ENCODE measurements at regions not wholly inside any gene's neighbourhood (a gene's known extent, or its start where the extent isn't known, plus 50 kb on each side); places are given as distances from the start of the nearest gene placed in this dataset.

DNA sequence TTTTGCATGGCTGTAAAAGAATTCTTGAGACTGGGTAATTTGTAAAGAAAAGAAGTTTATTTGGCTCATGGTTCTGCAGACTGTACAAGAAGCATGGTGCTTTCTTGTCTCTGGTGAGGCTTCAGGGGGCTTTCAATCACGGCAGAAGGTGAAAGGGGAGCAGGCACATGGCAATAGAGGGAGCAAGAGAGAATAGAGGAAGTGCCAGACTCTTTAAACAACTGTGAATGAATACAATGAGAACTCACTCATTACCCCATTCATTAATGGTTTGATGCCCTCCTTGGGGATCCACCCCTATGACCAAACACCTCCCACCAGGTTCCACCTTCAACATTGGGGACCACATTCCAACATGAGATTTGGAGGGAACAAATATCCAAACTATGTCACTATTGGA lies 463.5 kb downstream of the MTX2 start:
- no peak for DNase-seq
- Histone ChIP-seq H3K4me3 (no peak overlapping the region), H3K9me3 (no peaks in the 10 kb centered on the region), H3K36me3 (no peaks in the 10 kb centered on the region), H3K4me1 (no peaks in the 10 kb centered on the region), H3K27ac (no peak overlapping the region), H3K27me3 (no peaks in the 10 kb centered on the region)
- in situ Hi-C loops (cut with MboI; ENCODE audit: low sequenced_read_pairs in 4 of 4), result no loop called here
- ATAC-seq, result no peak
- TF ChIP-seq, protein P1, sequence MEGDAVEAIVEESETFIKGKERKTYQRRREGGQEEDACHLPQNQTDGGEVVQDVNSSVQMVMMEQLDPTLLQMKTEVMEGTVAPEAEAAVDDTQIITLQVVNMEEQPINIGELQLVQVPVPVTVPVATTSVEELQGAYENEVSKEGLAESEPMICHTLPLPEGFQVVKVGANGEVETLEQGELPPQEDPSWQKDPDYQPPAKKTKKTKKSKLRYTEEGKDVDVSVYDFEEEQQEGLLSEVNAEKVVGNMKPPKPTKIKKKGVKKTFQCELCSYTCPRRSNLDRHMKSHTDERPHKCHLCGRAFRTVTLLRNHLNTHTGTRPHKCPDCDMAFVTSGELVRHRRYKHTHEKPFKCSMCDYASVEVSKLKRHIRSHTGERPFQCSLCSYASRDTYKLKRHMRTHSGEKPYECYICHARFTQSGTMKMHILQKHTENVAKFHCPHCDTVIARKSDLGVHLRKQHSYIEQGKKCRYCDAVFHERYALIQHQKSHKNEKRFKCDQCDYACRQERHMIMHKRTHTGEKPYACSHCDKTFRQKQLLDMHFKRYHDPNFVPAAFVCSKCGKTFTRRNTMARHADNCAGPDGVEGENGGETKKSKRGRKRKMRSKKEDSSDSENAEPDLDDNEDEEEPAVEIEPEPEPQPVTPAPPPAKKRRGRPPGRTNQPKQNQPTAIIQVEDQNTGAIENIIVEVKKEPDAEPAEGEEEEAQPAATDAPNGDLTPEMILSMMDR (IDR thresholded peaks at IDR 0.05 in 4 of 5, conservative IDR thresholded peaks at IDR 0.05 in 1 of 5), result no peak
- TF ChIP-seq POLR2A (IDR thresholded peaks at IDR 0.05), result no peak
- intact Hi-C loops (cut with DNase I; ENCODE audit: low total_unique reads), result no loop called here

DNA sequence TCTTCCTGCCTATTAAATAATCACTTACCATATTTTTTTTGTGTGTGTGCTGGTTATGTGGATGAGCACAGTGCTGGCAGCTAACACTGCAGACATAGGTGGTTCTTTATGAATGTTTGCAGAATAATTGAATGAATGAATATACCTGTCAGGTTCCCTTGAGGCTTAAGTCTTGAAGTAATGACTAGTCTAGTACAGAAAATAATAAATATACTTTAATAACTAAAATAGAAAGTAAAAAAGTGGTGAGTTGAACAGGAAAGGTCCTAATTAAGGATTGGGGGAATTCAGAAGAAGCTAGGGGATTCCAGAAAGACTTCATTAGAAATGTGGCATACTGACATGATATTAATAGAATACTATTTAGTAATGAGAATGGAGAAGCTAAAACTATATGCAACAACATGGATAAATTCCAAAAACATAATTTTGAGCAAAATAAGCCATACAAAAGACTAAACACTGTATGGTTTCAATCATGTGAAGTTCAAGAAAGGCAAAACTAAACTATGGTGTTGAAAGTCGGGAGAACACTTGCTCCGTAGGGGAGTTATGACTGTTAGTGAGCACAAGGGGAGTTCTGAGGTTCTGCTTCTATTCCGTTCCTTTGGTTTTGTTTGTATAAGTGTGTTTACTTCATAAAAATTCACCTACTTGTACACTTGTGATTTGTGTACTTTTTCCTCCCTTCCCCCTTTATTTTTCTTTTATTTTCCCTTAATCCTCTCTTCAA lies 464.6 kb downstream of the MTX2 start:
- intact Hi-C loops (cut with DNase I; ENCODE audit: low total_unique reads), result no loop called here
- Histone ChIP-seq H3K27me3 (no peaks in the 10 kb centered on the region), H3K36me3 (no peaks in the 10 kb centered on the region), H3K4me1 (no peaks in the 10 kb centered on the region), H3K9me3 (no peaks in the 10 kb centered on the region), H3K4me3 (no peak overlapping the region), H3K27ac (no peak overlapping the region)
- in situ Hi-C loops (cut with MboI; ENCODE audit: low sequenced_read_pairs in 4 of 4), result no loop called here
- DNase-seq (no peak), ATAC-seq (no peak)
- no peak for TF ChIP-seq POLR2A (IDR thresholded peaks at IDR 0.05)
- TF ChIP-seq, protein P1 (IDR thresholded peaks at IDR 0.05 in 4 of 5, conservative IDR thresholded peaks at IDR 0.05 in 1 of 5), result no peak

DNA sequence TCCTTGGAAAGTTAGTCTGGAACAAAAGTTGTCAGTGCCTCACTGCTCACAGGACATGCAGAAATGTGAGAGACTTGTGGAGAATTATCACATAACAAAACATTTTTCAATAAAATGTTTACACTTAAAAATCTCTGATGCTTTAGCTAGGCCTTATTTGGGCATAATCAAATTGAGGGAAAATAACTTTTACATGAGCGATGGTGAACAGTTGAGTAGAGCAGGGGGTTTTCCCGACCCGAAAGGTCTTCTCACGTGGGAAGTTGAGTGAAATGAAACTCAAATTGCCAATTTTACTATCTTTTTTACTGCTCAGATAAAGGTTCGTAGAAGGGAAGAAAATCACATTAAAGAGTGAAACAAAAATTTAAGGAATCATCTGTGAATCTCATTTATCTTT lies 465.6 kb downstream of the MTX2 start:
- no peak overlapping the region for H3K4me3 ChIP-seq
- H3K36me3 ChIP-seq, result no peaks in the 10 kb centered on the region
- H3K9me3 ChIP-seq, result no peaks in the 10 kb centered on the region
- no peaks in the 10 kb centered on the region for H3K27me3 ChIP-seq
- no peak for TF ChIP-seq POLR2A (IDR thresholded peaks at IDR 0.05)
- TF ChIP-seq, protein P1 (IDR thresholded peaks at IDR 0.05 in 4 of 5, conservative IDR thresholded peaks at IDR 0.05 in 1 of 5), result no peak
- in situ Hi-C loops (cut with MboI; ENCODE audit: low sequenced_read_pairs in 4 of 4), result no loop called here
- no peak for ATAC-seq
- H3K4me1 ChIP-seq, result no peaks in the 10 kb centered on the region
- H3K27ac ChIP-seq, result no peak overlapping the region
- intact Hi-C loops (cut with DNase I; ENCODE audit: low total_unique reads), result no loop called here
- DNase-seq, result no peak

GRCh38 chr2:176742271-176742670 lies 470.3 kb upstream of the HNRNPA3 start:
- in situ Hi-C loops (cut with MboI; ENCODE audit: low sequenced_read_pairs in 4 of 4) (no loop called here), intact Hi-C loops (cut with DNase I; ENCODE audit: low total_unique reads) (no loop called here)
- H3K27me3 ChIP-seq, result no peaks in the 10 kb centered on the region
- H3K36me3 ChIP-seq, result no peaks in the 10 kb centered on the region
- no peaks in the 10 kb centered on the region for H3K9me3 ChIP-seq
- no peak overlapping the region for H3K27ac ChIP-seq
- ATAC-seq, result no peak
- no peaks in the 10 kb centered on the region for H3K4me1 ChIP-seq
- H3K4me3 ChIP-seq, result no peak overlapping the region
- DNase-seq, result no peak
- TF ChIP-seq, protein P1 (IDR thresholded peaks at IDR 0.05 in 4 of 5, conservative IDR thresholded peaks at IDR 0.05 in 1 of 5), result no peak
- no peak for TF ChIP-seq POLR2A (IDR thresholded peaks at IDR 0.05)

- intact Hi-C loops (cut with DNase I; ENCODE audit: low total_unique reads) (no loop called here), in situ Hi-C loops (cut with MboI; ENCODE audit: low sequenced_read_pairs in 4 of 4) (no loop called here)
- Histone ChIP-seq H3K36me3 (no peaks in the 10 kb centered on the region), H3K27me3 (no peaks in the 10 kb centered on the region), H3K4me3 (peak overlapping the region in 1 of 4 donors; percentile 11), H3K27ac (no peak overlapping the region), H3K4me1 (no peaks in the 10 kb centered on the region), H3K9me3 (no peaks in the 10 kb centered on the region)
- DNase-seq (no peak), ATAC-seq (no peak)
- TF ChIP-seq POLR2A (IDR thresholded peaks at IDR 0.05), result no peak
- TF ChIP-seq, protein P1 (IDR thresholded peaks at IDR 0.05 in 4 of 5, conservative IDR thresholded peaks at IDR 0.05 in 1 of 5), result no peak
These were observed 468.9 kb upstream of the HNRNPA3 start for GRCh38 chr2:176743671-176744070.
